ENCODE measurements at regions not wholly inside any gene's neighbourhood (a gene's known extent, or its start where the extent isn't known, plus 50 kb on each side); places are given as distances from the start of the nearest gene placed in this dataset.

DNA sequence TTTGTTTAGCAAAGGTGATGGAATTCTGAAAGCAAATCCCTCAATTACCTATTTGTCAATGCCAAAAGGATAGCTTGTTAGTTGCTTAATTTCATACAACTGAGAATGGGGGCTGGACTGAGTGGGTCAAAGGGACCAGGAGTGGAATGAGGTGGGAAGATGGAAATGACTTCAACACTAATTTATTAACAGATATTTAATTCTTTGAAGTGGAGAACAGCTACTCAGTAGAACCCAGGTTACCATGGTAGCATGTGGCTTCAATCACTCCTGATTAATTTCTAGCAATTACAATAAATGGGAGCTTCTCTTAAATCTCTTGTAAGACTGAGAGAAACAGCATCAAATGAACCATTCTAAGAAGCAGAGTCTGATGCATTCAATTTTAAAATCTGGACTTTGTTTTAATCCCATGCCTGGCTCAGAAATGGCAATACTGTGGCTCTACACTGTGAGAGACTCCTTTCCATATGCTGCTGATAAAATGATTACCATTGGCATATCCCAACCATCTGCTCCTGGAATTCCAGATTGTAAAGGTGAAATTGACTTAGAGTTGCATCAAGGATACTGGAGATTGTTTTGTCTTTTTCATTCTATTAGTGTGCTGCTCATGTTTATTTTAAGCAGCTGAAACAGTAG is 607.8 kb downstream of the SNAPC1 start:
- DNase-seq (ENCODE audit: low read depth in 1 of 2, low spot score in 1 of 2), result no peak

DNA sequence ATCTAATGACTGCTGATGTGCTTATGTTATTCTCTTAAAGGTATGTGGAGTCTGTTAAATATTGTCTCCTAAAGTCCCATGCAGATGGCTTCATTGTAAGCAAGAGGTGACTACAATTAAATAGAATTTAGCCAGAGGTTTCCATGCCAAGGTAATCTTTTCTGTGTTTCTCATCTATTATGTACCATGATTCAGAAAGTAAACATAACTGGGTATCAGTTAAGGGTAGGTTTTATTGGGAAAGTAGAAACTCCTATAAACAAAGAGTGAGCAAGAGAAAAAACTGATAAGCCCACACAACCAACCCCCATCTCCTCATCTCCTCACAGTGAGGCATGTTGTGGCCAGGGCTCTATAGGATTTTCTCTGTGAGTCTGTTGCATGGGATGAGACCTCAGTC is 611.7 kb downstream of the SNAPC1 start:
- no peak for DNase-seq (ENCODE audit: low read depth in 1 of 2, low spot score in 1 of 2)

DNA sequence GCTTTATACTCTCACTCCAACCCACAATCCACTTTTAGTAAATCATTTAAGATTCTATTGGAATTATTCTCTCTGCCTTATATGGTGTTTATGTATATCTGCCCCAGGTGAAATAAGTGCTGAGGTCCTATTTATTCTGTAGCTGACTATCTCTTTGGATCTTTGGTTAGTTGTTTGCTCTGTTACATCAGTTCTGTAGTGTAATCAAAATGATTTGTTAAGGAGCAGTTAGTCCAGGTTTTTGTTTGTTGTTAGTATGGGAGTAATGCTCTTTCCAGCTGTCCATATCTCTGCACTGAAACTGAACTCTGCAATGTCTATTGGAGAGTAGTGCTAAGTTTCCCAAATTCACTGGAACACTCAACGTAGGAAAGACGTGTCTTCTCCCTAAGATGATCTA is 615.8 kb downstream of the SNAPC1 start:
- no peak for DNase-seq (ENCODE audit: low read depth in 1 of 2, low spot score in 1 of 2)

DNA sequence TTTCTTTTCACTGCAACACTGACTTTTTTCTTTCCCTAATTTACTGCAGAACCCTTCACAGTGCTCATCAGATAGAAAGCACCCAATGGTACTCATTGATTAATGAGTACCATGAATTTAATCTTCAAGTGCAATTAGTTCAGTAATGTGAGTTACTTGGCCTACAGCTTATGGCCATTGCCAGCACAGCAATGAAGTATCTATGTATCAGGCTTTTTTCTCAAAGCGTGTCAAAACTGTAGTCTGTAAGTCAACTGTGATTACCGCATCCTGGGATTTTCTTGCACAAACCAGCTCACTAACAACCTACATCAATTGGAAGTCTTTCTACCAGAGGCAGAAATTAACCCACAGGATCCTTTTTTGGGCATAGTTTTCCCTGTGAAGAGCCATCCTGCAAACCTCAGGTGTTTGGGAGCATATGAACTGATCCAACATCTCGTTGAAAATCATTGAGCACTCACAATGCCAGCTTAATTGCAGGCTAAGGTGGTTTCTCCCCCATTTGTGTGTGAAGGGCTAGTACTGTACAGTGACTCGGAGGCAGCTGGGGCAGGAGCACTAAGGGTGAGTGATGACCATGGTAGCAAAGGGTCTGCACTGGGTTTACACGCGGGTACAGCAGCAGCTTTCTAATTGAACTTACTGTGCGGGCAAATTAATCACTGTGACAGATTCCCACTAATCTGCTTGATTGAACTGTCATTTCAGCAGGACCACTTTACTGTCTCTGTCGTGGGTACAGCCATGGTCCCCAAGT is 619.3 kb downstream of the SNAPC1 start:
- DNase-seq (ENCODE audit: low read depth in 1 of 2, low spot score in 1 of 2), result no peak

- DNase-seq (ENCODE audit: low read depth in 1 of 2, low spot score in 1 of 2), result no peak
Measured at GRCh38 chr14:62409169-62409568, 636.1 kb downstream of the KCNH5 start.

DNA sequence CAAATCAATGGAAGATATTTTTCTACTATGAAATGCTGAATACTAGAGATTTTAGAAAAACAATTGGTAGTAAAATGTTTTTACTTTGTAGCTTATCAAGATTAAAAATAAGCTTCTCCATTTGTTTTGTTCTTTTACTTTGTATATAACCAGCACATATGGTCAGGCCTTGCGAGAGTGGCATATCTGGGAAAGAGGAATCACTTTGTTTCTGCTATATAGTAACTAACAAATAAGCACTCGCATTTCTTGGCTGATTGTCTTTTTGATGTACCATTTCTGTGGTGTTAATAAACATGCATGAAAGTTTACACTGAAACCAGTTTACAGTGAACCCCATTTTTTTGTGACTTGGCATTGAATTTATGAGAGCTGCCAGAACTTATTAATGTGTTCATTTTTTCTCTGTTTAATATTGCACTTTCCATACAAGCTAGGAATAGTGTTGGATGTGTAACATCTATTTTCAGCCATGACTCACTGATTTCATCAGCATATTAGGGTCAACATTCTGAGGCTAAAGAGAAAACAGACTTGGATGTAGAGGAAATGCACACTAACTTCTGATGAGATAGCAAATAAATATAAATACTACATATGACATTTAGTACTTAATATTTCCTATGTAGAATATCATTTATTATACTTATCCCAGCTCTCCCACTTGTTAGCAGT is 635.5 kb downstream of the KCNH5 start:
- no peak for DNase-seq (ENCODE audit: low read depth in 1 of 2, low spot score in 1 of 2)

DNA sequence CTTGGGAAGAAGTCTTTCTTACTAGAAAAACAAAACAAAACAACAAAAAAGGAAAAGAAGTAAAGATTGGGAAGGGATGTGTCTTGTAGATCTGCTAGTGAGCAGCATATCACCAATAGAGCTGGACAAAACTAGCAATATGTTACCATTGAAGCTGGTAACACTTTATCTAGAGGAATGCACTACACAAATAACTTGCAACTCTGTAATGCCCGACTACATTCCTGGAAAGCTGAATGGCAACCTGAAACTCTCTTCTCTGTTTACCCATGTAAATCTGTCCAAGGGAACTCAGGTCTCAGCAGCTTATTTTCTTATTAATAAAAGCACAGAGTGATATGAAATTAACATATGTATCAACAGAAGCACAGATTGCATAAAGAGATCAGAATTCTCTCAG is 624.4 kb downstream of the KCNH5 start:
- DNase-seq (ENCODE audit: low read depth in 1 of 2, low spot score in 1 of 2), result no peak

GRCh38 chr14:62428429-62429203 is 616.6 kb downstream of the KCNH5 start:
- DNase-seq (ENCODE audit: low read depth in 1 of 2, low spot score in 1 of 2), result no peak

DNA sequence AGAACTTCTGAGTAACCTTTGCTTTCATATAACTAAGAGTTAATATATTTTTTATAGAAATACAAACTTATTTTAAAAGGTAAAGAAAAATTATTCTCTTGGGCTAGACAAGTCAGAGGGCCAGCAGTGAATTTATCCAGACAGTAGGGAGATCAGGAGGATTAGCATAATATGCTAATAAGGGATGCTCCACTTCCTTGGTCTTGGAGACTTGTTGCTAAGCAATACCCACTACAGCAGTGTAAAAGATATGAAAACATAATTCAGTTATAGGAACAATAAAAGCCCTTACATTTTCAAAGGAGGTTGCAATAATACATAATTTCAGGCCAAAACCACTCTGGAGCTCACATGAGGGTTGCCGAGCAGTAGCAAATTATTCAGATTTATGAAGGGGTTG is 615.6 kb downstream of the KCNH5 start:
- no peak for DNase-seq (ENCODE audit: low read depth in 1 of 2, low spot score in 1 of 2)

DNA sequence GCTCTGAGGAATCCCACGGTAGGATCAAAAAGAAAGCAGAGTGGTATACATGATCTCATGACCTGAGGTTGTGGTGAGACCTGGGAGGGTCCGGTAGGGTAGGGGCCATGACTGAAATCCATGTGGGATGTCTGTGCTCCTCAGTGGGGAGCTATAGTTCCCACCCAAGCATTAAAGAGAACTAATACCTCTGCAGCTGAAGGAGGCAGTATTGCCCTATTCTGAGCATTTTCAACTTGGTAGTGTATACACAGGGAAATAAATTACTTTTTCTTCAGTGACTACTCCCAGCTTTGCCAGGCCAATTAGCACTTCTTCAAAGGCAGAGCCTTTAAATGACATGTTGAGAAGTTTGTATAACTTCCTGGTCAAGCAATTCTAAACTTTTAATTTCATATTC is 613.8 kb downstream of the KCNH5 start:
- DNase-seq (ENCODE audit: low read depth in 1 of 2, low spot score in 1 of 2), result no peak

DNA sequence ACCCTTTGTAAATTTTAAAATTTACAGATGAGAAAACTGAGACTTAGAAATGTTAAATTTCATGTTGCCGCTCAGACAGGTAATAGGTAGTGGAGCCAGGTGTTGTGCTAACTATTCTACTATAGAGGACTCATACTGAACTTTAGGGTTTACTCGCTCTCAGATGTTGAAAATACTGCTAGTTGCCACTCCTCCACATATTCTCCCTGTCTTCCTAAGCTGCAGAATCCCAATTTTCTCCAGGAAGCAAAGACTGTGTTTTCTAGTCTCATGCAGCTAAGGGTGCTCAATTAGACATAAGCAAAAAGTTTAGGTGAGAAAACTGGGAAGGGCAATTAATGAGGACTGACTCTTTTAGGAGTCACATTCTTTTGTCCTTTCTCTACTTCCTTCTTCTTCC is 612.3 kb downstream of the KCNH5 start:
- no peak for DNase-seq (ENCODE audit: low read depth in 1 of 2, low spot score in 1 of 2)

- DNase-seq (ENCODE audit: low read depth in 1 of 2, low spot score in 1 of 2), result no peak
Measured at GRCh38 chr14:62436261-62436660, 609.0 kb downstream of the KCNH5 start.

GRCh38 chr14:62439210-62439609 is 606.0 kb downstream of the KCNH5 start:
- no peak for DNase-seq (ENCODE audit: low read depth in 1 of 2, low spot score in 1 of 2)

DNA sequence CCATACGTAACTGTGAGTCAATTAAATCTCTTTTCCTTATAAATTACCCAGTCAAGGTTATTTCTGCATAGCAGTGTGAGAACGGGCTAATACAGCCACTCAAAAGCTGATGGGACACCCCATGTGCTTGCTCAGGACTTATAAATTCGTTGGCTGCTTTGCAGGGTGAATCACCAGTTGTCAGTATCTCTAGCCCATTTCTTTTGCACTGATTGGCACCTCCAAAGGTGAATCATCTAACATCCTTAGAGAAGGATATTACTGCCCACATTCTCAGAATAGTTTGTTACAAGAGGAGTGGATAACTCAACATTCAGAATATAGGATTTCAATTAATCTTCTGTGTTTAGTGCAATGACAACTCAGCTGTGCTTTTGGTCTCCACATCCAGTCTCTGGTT is 601.5 kb downstream of the KCNH5 start:
- no peak for DNase-seq (ENCODE audit: low read depth in 1 of 2, low spot score in 1 of 2)

GRCh38 chr14:62445570-62445969 is 599.7 kb downstream of the KCNH5 start:
- no peak for DNase-seq (ENCODE audit: low read depth in 1 of 2, low spot score in 1 of 2)

- no peak for DNase-seq (ENCODE audit: low read depth in 1 of 2, low spot score in 1 of 2)
Measured at GRCh38 chr14:62451221-62451620, 594.0 kb downstream of the KCNH5 start.

DNA sequence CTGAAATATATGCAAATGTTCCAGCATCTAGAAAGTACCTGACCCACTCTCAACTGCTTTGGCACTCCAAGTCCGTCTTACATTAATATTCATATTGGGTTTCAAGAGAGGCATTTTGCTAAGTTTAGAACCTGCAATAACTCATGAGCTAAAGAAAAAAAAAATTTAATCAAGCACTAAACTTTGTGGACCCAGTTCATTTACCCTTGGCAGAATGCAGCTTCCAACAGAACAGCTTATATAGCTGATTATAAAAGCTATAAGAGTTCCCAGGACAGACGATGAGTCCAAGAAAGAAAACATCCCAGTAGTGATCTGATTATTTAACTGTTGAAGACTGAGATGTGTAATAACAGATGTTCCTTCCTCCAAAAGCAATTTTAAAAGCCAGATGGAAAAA is 592.0 kb downstream of the KCNH5 start:
- DNase-seq (ENCODE audit: low read depth in 1 of 2, low spot score in 1 of 2), result no peak

GRCh38 chr14:62455446-62455845 is 589.8 kb downstream of the KCNH5 start:
- no peak for DNase-seq (ENCODE audit: low read depth in 1 of 2, low spot score in 1 of 2)

- DNase-seq (ENCODE audit: low read depth in 1 of 2, low spot score in 1 of 2), result no peak
Measured at GRCh38 chr14:62462988-62463387, 582.3 kb downstream of the KCNH5 start.

- no peak for DNase-seq (ENCODE audit: low read depth in 1 of 2, low spot score in 1 of 2)
Measured at GRCh38 chr14:62468946-62469345, 576.3 kb downstream of the KCNH5 start.

DNA sequence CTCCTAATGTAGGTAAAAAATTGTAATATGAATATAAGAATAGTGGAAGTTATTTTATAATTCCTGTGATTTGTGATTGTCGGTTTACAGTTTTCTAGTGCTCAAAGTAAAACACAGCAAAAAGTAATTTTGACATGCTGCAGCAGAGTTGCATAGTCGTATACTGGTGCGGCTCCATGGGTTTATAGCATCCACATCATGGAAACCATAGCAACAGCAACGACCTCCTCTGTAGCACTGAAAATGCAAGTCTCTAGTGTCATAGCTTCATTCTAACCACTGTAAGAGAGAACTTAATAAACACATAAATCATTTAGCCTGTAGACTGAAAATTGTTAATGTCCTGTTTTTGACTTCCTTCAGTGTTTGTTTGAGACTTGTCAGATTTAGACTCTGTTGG is 574.3 kb downstream of the KCNH5 start:
- no peak for DNase-seq (ENCODE audit: low read depth in 1 of 2, low spot score in 1 of 2)

- DNase-seq (ENCODE audit: low read depth in 1 of 2, low spot score in 1 of 2), result no peak
Measured at GRCh38 chr14:62491146-62491545, 554.1 kb downstream of the KCNH5 start.
